Activated CD4-positive, CD25-positive, alpha-beta regulatory T cell treated with anti-CD3 and anti-CD28 coated beads, Interleukin-2, amount 50 U/mL, for 16 hours (primary cell): ENCODE measurements at regions not wholly inside any gene's neighbourhood (a gene's known extent, or its start where the extent isn't known, plus 50 kb on each side); places are given as distances from the start of the nearest gene placed in this dataset.

ENCODE experiments used
- DNase-seq: peaks from one replicate; pipeline ENCODE4 v3.0.0-alpha.2; 2020; ENCODE audit warnings: low read depth, low spot score

- no peak for DNase-seq
Measured at GRCh38 chr6:105909106-105909505, 177.0 kb upstream of the PRDM1 start.

GRCh38 chr6:105907991-105908390 is 178.1 kb upstream of the PRDM1 start:
- no peak for DNase-seq

GRCh38 chr6:105907301-105907700 is 178.8 kb upstream of the PRDM1 start:
- no peak for DNase-seq

DNA sequence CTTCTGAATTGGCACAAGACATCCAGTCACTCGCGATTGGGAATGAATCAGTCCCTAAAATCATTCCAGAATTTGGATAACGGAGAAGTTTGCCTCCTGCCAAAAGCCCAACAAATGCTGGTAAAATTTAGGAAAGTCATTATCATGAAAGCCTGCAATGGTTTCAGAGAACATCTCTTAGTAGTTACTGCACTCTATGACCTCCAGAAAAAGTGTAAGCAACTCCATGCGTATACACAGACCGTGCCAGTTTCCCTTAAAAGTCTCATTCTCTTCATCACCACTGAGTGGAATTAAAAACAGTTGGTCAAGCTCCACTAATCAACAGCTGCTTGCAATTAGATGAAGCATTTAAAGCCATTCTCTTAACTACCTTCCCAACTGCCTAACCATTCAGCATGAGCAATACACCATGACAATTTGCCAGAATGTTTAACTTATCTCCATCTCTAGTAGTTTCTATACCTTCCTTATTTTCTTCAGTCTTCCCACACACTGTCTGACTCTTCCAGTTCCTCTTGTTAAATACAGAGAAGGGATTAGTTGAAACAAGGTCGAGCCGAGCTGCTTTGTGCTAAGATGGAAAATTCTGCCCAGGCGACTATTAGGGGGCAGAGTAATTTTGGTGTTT is 183.6 kb upstream of the PRDM1 start:
- no peak for DNase-seq

GRCh38 chr6:105901583-105901982 is 184.6 kb upstream of the PRDM1 start:
- no peak for DNase-seq

- no peak for DNase-seq
Measured at GRCh38 chr6:105900125-105900937, 185.8 kb upstream of the PRDM1 start.

- no peak for DNase-seq
Measured at GRCh38 chr6:105898286-105898685, 187.8 kb upstream of the PRDM1 start.

GRCh38 chr6:105897131-105897530 is 189.0 kb upstream of the PRDM1 start:
- no peak for DNase-seq

DNA sequence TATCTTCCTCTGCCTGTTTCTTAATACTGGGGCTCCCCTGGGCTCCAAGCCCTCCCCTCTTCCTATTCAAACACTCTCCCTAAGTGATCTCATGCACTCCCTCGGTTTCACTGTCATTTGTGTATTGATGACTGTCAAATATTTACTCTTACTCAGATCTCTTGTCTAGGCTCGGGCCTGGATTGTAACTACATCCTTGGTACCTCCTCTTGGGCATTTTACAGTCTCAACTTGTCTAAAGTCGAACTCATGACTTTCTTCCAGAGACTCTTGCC is 189.4 kb upstream of the PRDM1 start:
- no peak for DNase-seq

DNA sequence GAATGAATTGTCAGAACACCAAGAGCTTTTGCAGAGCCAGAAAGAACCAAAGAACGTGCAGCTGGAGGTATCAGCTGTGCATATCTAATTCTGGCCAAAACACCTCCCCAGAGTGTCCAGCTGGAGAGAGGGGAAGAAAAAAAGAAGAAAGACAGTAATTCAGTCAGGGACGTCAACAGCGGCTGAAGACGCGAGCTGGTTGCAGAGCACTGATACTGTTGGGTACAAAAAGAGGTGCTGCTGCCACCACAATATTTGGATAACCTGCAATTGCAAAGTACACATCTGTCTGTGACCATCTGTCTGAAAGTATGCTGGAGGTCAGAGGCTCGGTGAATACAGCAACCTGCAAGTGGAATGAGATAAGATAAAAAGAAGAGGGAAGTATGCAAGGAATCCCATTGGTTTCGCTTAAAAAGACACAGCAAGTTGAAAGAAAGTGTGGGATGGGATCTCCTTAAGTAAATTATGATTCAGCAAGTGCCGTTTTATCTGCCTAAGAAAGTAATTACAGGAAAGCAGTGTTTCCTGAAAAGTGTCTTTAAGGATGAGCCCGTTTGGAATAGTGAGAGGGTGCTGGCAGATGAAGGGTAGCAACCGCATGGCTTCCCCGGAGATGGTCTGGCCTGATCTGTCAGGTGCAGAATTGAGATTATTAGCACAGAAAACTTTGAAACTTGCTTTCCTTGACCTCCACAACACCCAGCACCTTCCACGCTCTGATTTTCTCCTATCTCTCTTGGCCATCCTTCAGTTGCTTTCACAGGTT is 189.9 kb upstream of the PRDM1 start:
- DNase-seq = no peak

- no peak for DNase-seq
Measured at GRCh38 chr6:105894556-105894955, 191.6 kb upstream of the PRDM1 start.

DNA sequence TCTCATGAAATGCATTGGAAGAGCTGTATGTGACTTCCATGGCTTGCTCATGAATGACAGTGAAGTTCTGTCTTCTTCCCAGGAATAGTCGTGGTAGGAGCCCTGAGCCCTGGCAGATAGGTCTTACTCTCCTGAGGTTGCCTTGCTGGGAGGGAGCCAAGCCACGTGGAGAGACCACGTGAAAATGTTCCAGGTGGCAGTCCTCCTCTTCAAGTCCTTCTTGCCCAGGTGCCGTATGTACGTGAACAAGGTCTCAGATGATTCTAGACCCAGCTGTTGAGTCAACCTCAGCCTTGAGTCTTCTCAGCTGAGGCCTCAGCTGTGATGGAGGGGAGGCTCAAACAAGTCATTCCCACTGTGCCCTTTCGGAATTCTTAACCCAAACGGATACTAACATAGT is 192.4 kb upstream of the PRDM1 start:
- no peak for DNase-seq

GRCh38 chr6:105892577-105893262 is 193.4 kb upstream of the PRDM1 start:
- no peak for DNase-seq

GRCh38 chr6:105890521-105891244 is 195.5 kb upstream of the PRDM1 start:
- DNase-seq = no peak

- no peak for DNase-seq
Measured at GRCh38 chr6:105889902-105890301, 196.2 kb upstream of the PRDM1 start.

DNA sequence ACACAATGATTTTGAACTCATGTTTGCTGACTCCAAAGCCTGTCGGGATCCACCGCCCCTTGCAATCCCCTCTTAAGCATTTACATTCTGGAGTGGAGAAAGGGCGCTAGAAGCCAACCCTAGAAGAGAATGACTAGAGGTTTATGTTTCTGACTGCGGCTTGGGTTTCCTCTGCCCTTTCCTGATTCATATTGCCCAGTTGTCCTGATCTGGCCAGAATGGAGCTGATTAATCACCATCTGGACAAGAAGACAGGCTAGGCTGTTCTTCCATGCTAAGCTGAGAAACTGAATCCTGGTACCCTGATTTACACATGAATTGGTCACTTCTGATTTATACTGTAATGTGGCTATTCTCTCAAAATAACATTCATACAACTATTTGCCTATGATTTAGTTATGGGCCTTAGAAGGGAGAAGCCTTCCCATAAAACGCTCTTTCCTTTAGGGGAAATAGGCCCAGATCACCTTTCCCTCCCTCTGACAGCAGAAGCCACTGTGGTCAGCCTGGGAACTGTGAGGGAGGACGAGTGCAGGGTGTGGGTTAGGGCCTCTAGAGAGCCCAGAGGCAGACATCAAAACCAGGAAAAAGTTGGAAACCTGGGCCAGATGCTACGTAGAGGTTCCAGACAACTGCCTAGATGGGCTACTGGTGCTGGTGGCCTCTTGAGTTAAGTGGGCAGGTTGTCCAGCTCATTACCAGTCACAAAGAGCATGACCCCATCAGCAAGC is 199.2 kb upstream of the PRDM1 start:
- no peak for DNase-seq

- no peak for DNase-seq
Measured at GRCh38 chr6:105886066-105886813, 199.9 kb upstream of the PRDM1 start.

- no peak for DNase-seq
Measured at GRCh38 chr6:105884426-105884825, 201.7 kb upstream of the PRDM1 start.

DNA sequence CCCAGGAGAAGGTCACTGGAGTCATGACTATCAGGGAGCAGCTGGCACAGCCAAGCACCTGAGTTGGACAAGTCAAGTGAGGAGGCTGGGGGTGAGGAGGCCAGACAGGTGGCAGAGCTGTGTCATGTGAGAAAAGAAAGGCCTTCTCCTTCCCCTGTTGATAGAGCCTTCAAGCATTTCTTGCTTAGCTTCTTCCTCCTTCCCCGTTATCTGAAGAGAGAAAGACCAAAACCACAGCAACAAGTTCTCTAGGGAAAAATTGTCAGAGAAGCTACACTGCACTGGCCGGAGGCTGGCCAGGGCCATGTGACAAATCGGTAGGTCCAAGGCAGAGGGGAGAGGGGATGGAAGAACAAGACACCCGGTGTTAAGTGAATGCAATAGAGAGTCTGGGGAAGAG is 202.1 kb upstream of the PRDM1 start:
- DNase-seq = no peak

DNA sequence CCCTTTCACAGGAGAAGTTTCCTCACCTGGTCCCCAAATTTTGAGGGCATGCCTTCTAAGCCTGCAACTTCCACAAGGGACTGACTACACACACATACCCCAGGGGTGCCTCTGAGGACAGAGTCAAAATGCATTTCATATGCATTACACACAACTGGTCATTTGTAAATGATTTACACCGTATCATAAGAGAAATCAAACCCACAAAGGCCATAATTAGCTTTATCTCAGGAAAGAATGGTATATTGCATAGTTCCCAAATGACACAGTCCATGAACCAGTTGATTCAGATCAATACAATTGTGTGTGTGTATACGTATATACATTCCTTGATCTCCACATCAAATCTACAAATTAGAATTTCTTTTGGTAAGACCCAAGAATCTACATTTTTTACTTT is 203.3 kb upstream of the PRDM1 start:
- DNase-seq = no peak
